SK-N-SH treated with all-trans-retinoic acid at 6 μM for 48 hours (cell line): ENCODE measurements at regions not wholly inside any gene's neighbourhood (a gene's known extent, or its start where the extent isn't known, plus 50 kb on each side); places are given as distances from the start of the nearest gene placed in this dataset.
"Not testable (repeated sequence)": the region's sequence is repeated elsewhere in the genome, so short reads cannot be mapped to it uniquely, and the experiment has no call there.

Experiments
- ATAC-seq: fragments of 200-7000 bp; cut with Tn5 transposase; 3 replicates; pipeline ENCODE4 v1.9.1; 2020; ENCODE audit warnings: mild to moderate bottlenecking, moderate library complexity
- ARNTL ChIP-seq: fragments of 450-650 bp; formaldehyde crosslinking; IDR thresholded peaks from 2 replicates; pipeline ENCODE4 v1.5.0; 2020; ENCODE audit warnings: low read depth, mild to moderate bottlenecking, moderate library complexity, borderline replicate concordance
- BACH2 ChIP-seq: fragments of 250-450 bp; sonication (Bioruptor Pico); IDR thresholded peaks from 2 replicates; pipeline ENCODE4 v1.9.0; 2021; ENCODE audit warnings: mild to moderate bottlenecking, borderline replicate concordance
- CREB5 ChIP-seq: fragments of 250-450 bp; sonication (Bioruptor Pico); IDR thresholded peaks from 2 replicates; pipeline ENCODE4 v1.5.1; 2020; ENCODE audit warnings: low read depth, mild to moderate bottlenecking, moderate library complexity
- CSDC2 ChIP-seq: fragments of 250-450 bp; sonication (Bioruptor Pico); IDR thresholded peaks from 2 replicates; pipeline ENCODE4 v1.5.0; 2020; ENCODE audit warnings: mild to moderate bottlenecking, moderate library complexity
- CSRNP3 ChIP-seq: fragments of 250-450 bp; sonication (Bioruptor Pico); IDR thresholded peaks from 2 replicates; pipeline ENCODE4 v1.5.1; 2021; ENCODE audit warnings: mild to moderate bottlenecking, moderate library complexity
- ESRRG ChIP-seq: fragments of 250-450 bp; sonication (Bioruptor Pico); IDR thresholded peaks from 2 replicates; pipeline ENCODE4 v1.6.1; 2021; ENCODE audit warnings: mild to moderate bottlenecking
- GLIS3 ChIP-seq: fragments of 250-450 bp; sonication (Bioruptor Pico); IDR thresholded peaks from 2 replicates; pipeline ENCODE4 v1.5.0; 2020; ENCODE audit warnings: mild to moderate bottlenecking, moderate library complexity
- ISL1 ChIP-seq: fragments of 250-450 bp; sonication (Bioruptor Pico); IDR thresholded peaks from 2 replicates; pipeline ENCODE4 v2.1.2; 2022; ENCODE audit warnings: mild to moderate bottlenecking, moderate library complexity
- OSR1 ChIP-seq: fragments of 250-450 bp; sonication (Bioruptor Pico); IDR thresholded peaks from 2 replicates; pipeline ENCODE4 v1.8.0; 2022; ENCODE audit warnings: moderate library complexity, mild to moderate bottlenecking, inconsistent platforms
- PATZ1 ChIP-seq: fragments of 250-450 bp; sonication (Bioruptor Pico); IDR thresholded peaks from 2 replicates; pipeline ENCODE4 v1.8.0; 2020; ENCODE audit warnings: mild to moderate bottlenecking, moderate library complexity, borderline replicate concordance
- POU6F1 ChIP-seq: fragments of 250-450 bp; sonication (Bioruptor Pico); IDR thresholded peaks from 2 replicates; pipeline ENCODE4 v1.8.0; 2021; ENCODE audit warnings: low read depth, mild to moderate bottlenecking, moderate library complexity, borderline replicate concordance
- PPARA ChIP-seq: fragments of 250-450 bp; sonication (Bioruptor Pico); IDR thresholded peaks from 2 replicates; pipeline ENCODE4 v1.5.0; 2020; ENCODE audit warnings: mild to moderate bottlenecking, borderline replicate concordance
- RARB ChIP-seq: fragments of 250-450 bp; sonication (Bioruptor Pico); IDR thresholded peaks from 2 replicates; pipeline ENCODE4 v1.8.0; 2021; ENCODE audit warnings: mild to moderate bottlenecking, moderate library complexity
- SNAI2 ChIP-seq: fragments of 250-450 bp; sonication (Bioruptor Pico); IDR thresholded peaks from 2 replicates; pipeline ENCODE4 v1.5.0; 2020; ENCODE audit warnings: mild to moderate bottlenecking, moderate library complexity
- TCF4 ChIP-seq: fragments of 250-450 bp; sonication (Bioruptor Pico); IDR thresholded peaks from 2 replicates; pipeline ENCODE4 v1.8.0; 2021; ENCODE audit warnings: mild to moderate bottlenecking, moderate library complexity, borderline replicate concordance
- TOX ChIP-seq: fragments of 250-450 bp; sonication (Bioruptor Pico); IDR thresholded peaks from 2 replicates; pipeline ENCODE4 v1.8.0; 2021; ENCODE audit warnings: mild to moderate bottlenecking, moderate library complexity, borderline replicate concordance
- TSHZ2 ChIP-seq: fragments of 250-450 bp; sonication (Bioruptor Pico); IDR thresholded peaks from 2 replicates; pipeline ENCODE4 v1.5.0; 2020; ENCODE audit warnings: mild to moderate bottlenecking, moderate library complexity
- ZC3H10 ChIP-seq: fragments of 250-450 bp; sonication (Bioruptor Pico); IDR thresholded peaks from 2 replicates; pipeline ENCODE4 v1.5.1; 2021; ENCODE audit warnings: mild to moderate bottlenecking, moderate library complexity
- ZFP3 ChIP-seq: fragments of 250-450 bp; sonication (Bioruptor Pico); IDR thresholded peaks from 2 replicates; pipeline ENCODE4 v1.5.0; 2020; ENCODE audit warnings: mild to moderate bottlenecking, moderate library complexity
- ZFP30 ChIP-seq: fragments of 450-650 bp; formaldehyde crosslinking; IDR thresholded peaks from 2 replicates; pipeline ENCODE4 v1.5.0; 2022; ENCODE audit warnings: mild to moderate bottlenecking, moderate library complexity
- ZNF565 ChIP-seq: fragments of 450-650 bp; formaldehyde crosslinking; conservative IDR thresholded peaks from 2 replicates; pipeline ENCODE4 v1.5.0; 2020; ENCODE audit warnings: low read depth, mild to moderate bottlenecking, moderate library complexity
- ZNF70 ChIP-seq: fragments of 450-650 bp; formaldehyde crosslinking; IDR thresholded peaks from 2 replicates; pipeline ENCODE4 v1.5.0; 2020; ENCODE audit warnings: mild to moderate bottlenecking, moderate library complexity
- ZNF8 ChIP-seq: fragments of 450-650 bp; formaldehyde crosslinking; IDR thresholded peaks from 2 replicates; pipeline ENCODE4 v1.5.0; 2020; ENCODE audit warnings: mild to moderate bottlenecking, moderate library complexity

- ATAC-seq, result no peak
- TF ChIP-seq TOX (CRISPR knock-in tag) (no peak), ZNF8 (CRISPR knock-in tag) (no peak), PATZ1 (CRISPR knock-in tag) (no peak), ZFP3 (no peak), GLIS3 (CRISPR knock-in tag) (no peak), ZC3H10 (CRISPR knock-in tag) (no peak)
Measured at GRCh38 chr5:50343715-50344114, 97.4 kb downstream of the EMB start.

GRCh38 chr5:50340757-50341156 is 100.3 kb downstream of the EMB start:
- TF ChIP-seq RARB (CRISPR knock-in tag), result 0 out of 2 replicates have a peak, but pooled peaks have one; percentile 49
- TF ChIP-seq ZFP30 (CRISPR knock-in tag), result no peak
- no peak for TF ChIP-seq ZNF565 (CRISPR knock-in tag)
- peak; percentile 81 for TF ChIP-seq ISL1
- 0 out of 2 replicates have a peak, but pooled peaks have one; percentile 59 for TF ChIP-seq POU6F1 (CRISPR knock-in tag)
- no peak for TF ChIP-seq CSRNP3 (CRISPR knock-in tag)
- TF ChIP-seq PATZ1 (CRISPR knock-in tag), result no peak
- no peak for TF ChIP-seq BACH2 (CRISPR knock-in tag)
- peak; percentile 55; the same call in 1 of the 2 replicates for TF ChIP-seq TOX (CRISPR knock-in tag)
- TF ChIP-seq ZNF70, result no peak
- no peak for TF ChIP-seq ARNTL (CRISPR knock-in tag)
- TF ChIP-seq OSR1, result no peak
- no peak for TF ChIP-seq ZFP3
- peak; percentile 37; the same call in 1 of the 2 replicates for TF ChIP-seq ZC3H10 (CRISPR knock-in tag)
- TF ChIP-seq SNAI2 (CRISPR knock-in tag), result no peak
- TF ChIP-seq CSDC2, result no peak
- TF ChIP-seq TCF4 (CRISPR knock-in tag), result no peak
- TF ChIP-seq CREB5 (CRISPR knock-in tag), result peak; percentile 96
- no peak for TF ChIP-seq GLIS3 (CRISPR knock-in tag)
- TF ChIP-seq ESRRG (CRISPR knock-in tag), result no peak
- TF ChIP-seq TSHZ2 (CRISPR knock-in tag), result no peak
- TF ChIP-seq ZNF8 (CRISPR knock-in tag), result no peak
- TF ChIP-seq PPARA (CRISPR knock-in tag), result no peak
- TF ChIP-seq, all 23 proteins: peak for 6
- ATAC-seq, result peak; percentile 86

GRCh38 chr5:50330633-50331032 is 110.5 kb downstream of the EMB start:
- ATAC-seq, result not testable (repeated sequence)
